ENCODE measurements at regions not wholly inside any gene's neighbourhood (a gene's known extent, or its start where the extent isn't known, plus 50 kb on each side); places are given as distances from the start of the nearest gene placed in this dataset.

DNA sequence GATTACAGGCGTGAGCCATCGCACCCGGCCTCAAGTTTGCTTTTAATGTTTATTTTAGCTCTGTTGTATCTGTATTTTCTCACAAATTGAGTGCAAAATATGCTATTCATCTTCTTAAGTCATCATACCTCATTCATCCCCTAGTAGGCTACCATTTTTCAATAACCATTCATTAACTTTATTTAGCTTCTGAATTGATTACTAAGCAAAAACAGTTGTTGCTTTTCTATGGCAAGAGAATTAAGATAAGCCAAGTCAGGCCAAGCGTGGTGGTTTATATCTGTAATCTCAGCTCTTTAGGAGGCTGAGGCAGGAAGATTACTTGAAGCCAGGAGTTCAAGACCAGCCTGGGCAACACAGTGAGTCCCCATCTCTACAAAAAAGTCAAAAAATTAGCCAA lies 63.3 kb upstream of the CERS6 start:
- DNase-seq, result no peak
- 97 to 98% methylated on average over 4 of the region's 4 CpGs for WGBS, 2 donors
- Histone ChIP-seq H3K4me1 (no peaks in the 10 kb centered on the region), H3K9me3 (no peaks in the 10 kb centered on the region), H3K27ac (no peak overlapping the region), H3K36me3 (ENCODE audit: low read depth, missing control alignments) (no peaks in the 10 kb centered on the region), H3K4me3 (no peak overlapping the region), H3K27me3 (no peaks in the 10 kb centered on the region)
- intact Hi-C loops (cut with DNase I; ENCODE audit: low total_unique reads), result no loop called here
- no peak for TF ChIP-seq POLR2A (IDR thresholded peaks at IDR 0.05)
- TF ChIP-seq, protein P1, sequence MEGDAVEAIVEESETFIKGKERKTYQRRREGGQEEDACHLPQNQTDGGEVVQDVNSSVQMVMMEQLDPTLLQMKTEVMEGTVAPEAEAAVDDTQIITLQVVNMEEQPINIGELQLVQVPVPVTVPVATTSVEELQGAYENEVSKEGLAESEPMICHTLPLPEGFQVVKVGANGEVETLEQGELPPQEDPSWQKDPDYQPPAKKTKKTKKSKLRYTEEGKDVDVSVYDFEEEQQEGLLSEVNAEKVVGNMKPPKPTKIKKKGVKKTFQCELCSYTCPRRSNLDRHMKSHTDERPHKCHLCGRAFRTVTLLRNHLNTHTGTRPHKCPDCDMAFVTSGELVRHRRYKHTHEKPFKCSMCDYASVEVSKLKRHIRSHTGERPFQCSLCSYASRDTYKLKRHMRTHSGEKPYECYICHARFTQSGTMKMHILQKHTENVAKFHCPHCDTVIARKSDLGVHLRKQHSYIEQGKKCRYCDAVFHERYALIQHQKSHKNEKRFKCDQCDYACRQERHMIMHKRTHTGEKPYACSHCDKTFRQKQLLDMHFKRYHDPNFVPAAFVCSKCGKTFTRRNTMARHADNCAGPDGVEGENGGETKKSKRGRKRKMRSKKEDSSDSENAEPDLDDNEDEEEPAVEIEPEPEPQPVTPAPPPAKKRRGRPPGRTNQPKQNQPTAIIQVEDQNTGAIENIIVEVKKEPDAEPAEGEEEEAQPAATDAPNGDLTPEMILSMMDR (IDR thresholded peaks at IDR 0.05), result no peak

- Histone ChIP-seq H3K4me3 (no peak overlapping the region), H3K4me1 (no peaks in the 10 kb centered on the region), H3K27ac (no peak overlapping the region), H3K9me3 (no peaks in the 10 kb centered on the region), H3K36me3 (ENCODE audit: low read depth, missing control alignments) (no peaks in the 10 kb centered on the region), H3K27me3 (no peaks in the 10 kb centered on the region)
- intact Hi-C loops (cut with DNase I; ENCODE audit: low total_unique reads), result no loop called here
- TF ChIP-seq, protein P1 (IDR thresholded peaks at IDR 0.05), result no peak
- no peak for TF ChIP-seq POLR2A (IDR thresholded peaks at IDR 0.05)
- DNase-seq, result no peak
Measured at GRCh38 chr2:168394262-168394661, 61.8 kb upstream of the CERS6 start.

GRCh38 chr2:168396131-168396530 lies 59.9 kb upstream of the CERS6 start:
- TF ChIP-seq, protein P1 (IDR thresholded peaks at IDR 0.05), result no peak
- TF ChIP-seq POLR2A (IDR thresholded peaks at IDR 0.05), result no peak
- no peak overlapping the region for H3K4me3 ChIP-seq
- DNase-seq, result no peak
- intact Hi-C loops (cut with DNase I; ENCODE audit: low total_unique reads), result no loop called here
- no peaks in the 10 kb centered on the region for H3K9me3 ChIP-seq
- H3K27ac ChIP-seq, result no peak overlapping the region
- H3K36me3 ChIP-seq (ENCODE audit: low read depth, missing control alignments), result no peaks in the 10 kb centered on the region
- 49 to 54% methylated on average over 2 of the region's 2 CpGs for WGBS, 2 donors
- no peaks in the 10 kb centered on the region for H3K4me1 ChIP-seq
- H3K27me3 ChIP-seq, result no peaks in the 10 kb centered on the region

DNA sequence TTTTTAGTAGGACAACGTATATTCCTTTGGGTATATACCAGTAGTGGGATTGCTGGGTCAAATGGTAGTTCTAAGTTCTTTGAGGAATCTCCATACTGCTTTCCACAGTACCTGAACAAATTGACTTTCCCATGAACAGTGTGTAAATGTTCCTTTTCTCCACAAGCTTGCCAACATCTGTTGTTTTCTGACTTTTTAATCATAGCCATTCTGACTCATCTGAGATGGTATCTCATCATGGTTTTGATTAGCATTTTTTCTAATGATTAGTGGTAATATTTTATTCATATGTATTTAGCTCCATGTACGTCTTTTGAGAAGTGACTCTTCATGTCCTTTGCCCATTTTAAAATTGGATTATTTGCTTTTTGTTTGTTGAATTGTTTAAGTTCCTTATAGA lies 58.4 kb upstream of the CERS6 start:
- intact Hi-C loops (cut with DNase I; ENCODE audit: low total_unique reads), result no loop called here
- no peak for DNase-seq
- Histone ChIP-seq H3K27ac (no peak overlapping the region), H3K9me3 (no peaks in the 10 kb centered on the region), H3K27me3 (no peaks in the 10 kb centered on the region), H3K4me3 (no peak overlapping the region), H3K36me3 (ENCODE audit: low read depth, missing control alignments) (no peaks in the 10 kb centered on the region), H3K4me1 (no peaks in the 10 kb centered on the region)
- TF ChIP-seq POLR2A (IDR thresholded peaks at IDR 0.05), result no peak
- TF ChIP-seq, protein P1 (IDR thresholded peaks at IDR 0.05), result no peak
- 97 to 98% methylated on average over 2 of the region's 2 CpGs for WGBS, 2 donors

DNA sequence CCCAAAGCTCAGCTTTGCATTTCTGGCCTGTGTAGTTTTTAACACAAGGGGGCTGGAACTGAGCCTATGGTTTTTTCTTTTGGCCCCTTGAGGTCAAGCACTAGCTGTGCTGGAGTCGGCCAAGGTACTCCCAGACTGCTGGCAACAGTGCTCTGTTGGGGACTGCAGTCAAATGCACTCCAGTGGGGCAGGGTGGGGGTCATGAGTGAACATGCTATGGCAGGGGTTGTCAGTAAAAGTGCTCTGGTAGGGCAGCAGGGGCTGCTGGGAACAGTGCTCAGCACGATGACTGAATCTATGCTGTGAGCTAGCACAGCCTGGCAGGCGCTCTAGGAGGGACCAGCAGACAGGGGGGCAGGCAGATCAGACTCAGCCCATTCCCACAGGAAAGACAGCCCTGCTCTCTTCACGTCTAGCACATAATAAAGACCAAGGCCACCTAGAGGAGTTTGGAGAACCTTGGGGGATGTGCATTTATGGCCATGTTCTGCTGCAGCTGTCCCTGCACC lies 55.0 kb upstream of the CERS6 start:
- DNase-seq, result no peak
- H3K27me3 ChIP-seq, result no peaks in the 10 kb centered on the region
- WGBS, 2 donors, result 54 to 69% methylated on average over 4 of the region's 4 CpGs
- H3K9me3 ChIP-seq, result no peaks in the 10 kb centered on the region
- H3K27ac ChIP-seq, result no peak overlapping the region
- no peak overlapping the region for H3K4me3 ChIP-seq
- no peaks in the 10 kb centered on the region for H3K4me1 ChIP-seq
- no peaks in the 10 kb centered on the region for H3K36me3 ChIP-seq (ENCODE audit: low read depth, missing control alignments)
- TF ChIP-seq POLR2A (IDR thresholded peaks at IDR 0.05), result no peak
- TF ChIP-seq, protein P1 (IDR thresholded peaks at IDR 0.05), result no peak
- intact Hi-C loops (cut with DNase I; ENCODE audit: low total_unique reads), result no loop called here

Data from testis (tissue), 2 donors.